HFFc6 (cell line): ENCODE measurements at regions not wholly inside any gene's neighbourhood (a gene's known extent, or its start where the extent isn't known, plus 50 kb on each side); places are given as distances from the start of the nearest gene placed in this dataset.
"Not testable (repeated sequence)": the region's sequence is repeated elsewhere in the genome, so short reads cannot be mapped to it uniquely, and the experiment has no call there.

Experiments used
- DNase-seq: peaks from one replicate; pipeline ENCODE4 v3.0.0-alpha.2; 2018
- H3K27ac Mint-ChIP-seq: 2 replicates; pipeline ENCODE4 v1.8.0; 2020; ENCODE audit warnings: mild to moderate bottlenecking, mixed read lengths
- H3K27me3 Mint-ChIP-seq: 2 replicates; pipeline ENCODE4 v1.8.0; 2021; ENCODE audit warnings: mild to moderate bottlenecking, moderate library complexity, mixed read lengths; ENCODE audit not compliant: insufficient read depth
- H3K36me3 Mint-ChIP-seq: 2 replicates; pipeline ENCODE4 v1.8.0; 2021; ENCODE audit warnings: low read depth, mixed read lengths
- H3K4me1 Mint-ChIP-seq: 2 replicates; pipeline ENCODE4 v1.8.0; 2020; ENCODE audit warnings: low read depth, mixed read lengths
- H3K4me3 Mint-ChIP-seq: 2 replicates; pipeline ENCODE4 v1.8.0; 2020; ENCODE audit warnings: mild to moderate bottlenecking, moderate library complexity, mixed read lengths
- H3K9me3 Mint-ChIP-seq: 2 replicates; pipeline ENCODE4 v1.8.0; 2020; ENCODE audit warnings: mild to moderate bottlenecking, mixed read lengths
- CTCF ChIP-seq: fragments of 200-600 bp; sonication (generic); IDR thresholded peaks from 2 replicates; pipeline ENCODE4 v1.5.0; 2021; ENCODE audit warnings: antibody characterized with exemption, mild to moderate bottlenecking

DNA sequence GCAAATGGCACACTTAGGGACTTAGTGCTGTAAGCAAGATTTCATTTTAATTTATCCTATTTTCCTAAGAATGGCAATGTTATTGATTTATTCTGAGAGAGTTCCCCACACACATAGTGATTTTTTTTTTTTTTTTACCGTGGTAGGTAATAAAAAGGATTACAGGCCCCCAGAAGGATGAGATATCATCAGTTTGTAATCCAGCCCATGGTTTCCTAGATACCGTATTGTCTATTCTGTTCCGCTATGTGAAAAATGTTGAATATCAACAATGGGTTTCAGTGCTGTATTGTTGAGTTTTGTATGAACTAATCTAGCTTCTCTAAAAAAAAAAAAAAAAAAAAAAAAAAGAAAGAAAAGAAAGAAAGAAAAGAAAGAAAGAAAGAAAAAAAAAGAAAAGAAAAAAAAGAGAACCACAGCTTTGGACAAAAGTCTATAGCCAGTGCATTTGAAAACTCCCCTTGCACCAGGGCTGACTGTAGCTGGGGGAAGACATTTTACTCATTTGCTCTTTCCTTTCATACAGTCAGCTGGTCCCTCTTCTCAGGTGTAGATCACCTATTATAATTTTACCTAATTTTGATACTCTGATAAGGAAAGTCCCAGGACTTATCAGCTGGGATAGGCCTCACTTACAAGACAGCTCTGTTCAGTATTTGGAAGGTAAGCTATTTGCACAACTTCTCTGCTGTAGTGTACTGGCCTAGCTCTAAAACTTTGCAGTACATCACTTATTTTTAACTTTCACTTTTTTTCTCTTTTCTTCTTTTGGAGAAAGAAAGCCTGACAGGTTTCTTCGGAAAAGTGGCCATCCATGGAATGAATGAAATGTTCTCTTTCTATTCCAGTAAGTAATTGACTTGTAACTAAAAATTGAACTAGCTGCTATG is 101.4 kb upstream of the SOX2 start:
- Mint-ChIP-seq H3K9me3 (peaks cover 17% of the 10 kb centered on the region), H3K27me3 (no peaks in the 10 kb centered on the region), H3K4me3 (no peak overlapping the region), H3K27ac (no peak overlapping the region), H3K4me1 (no peaks in the 10 kb centered on the region), H3K36me3 (no peaks in the 10 kb centered on the region)
- DNase-seq = no peak
- TF ChIP-seq CTCF = no peak

DNA sequence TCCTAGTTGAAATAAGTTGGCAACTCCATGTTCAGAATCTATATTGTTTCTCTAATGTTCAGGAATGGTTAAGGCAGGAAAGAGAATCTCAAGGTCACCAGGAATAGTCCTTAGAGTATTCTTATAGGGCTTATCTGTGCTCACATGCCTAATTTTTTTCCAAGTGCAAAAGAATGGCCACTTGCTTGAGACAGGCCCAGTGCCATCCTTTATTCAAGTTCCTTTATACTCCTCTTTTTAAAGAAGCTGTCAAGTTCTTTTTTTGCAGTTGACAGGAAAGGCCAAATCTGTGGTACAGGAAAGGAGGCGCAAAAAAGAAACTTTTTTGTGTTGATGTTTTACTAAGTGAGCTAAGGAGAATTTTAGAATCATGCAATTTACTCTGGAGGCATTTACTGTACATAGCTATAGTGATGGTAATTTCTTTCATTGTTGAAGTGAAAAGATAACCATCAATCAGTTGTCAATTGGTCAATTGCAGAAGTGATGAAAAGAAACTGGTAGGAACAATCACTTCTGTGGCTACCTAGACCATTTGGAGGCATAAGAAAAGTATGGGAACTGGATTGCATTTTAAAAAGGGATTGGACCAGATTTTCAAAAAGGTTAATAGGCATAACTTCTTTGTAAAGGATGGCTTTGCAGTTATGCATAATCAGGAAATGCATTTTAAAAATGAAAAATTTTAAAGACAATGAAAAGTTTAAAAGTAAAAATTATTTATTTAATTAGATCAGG is 102.5 kb upstream of the SOX2 start:
- H3K36me3 Mint-ChIP-seq = no peaks in the 10 kb centered on the region
- no peak overlapping the region for H3K4me3 Mint-ChIP-seq
- no peak for DNase-seq
- H3K27ac Mint-ChIP-seq = no peak overlapping the region
- H3K27me3 Mint-ChIP-seq = no peaks in the 10 kb centered on the region
- H3K4me1 Mint-ChIP-seq = no peaks in the 10 kb centered on the region
- TF ChIP-seq CTCF = no peak
- H3K9me3 Mint-ChIP-seq = peaks cover 17% of the 10 kb centered on the region

GRCh38 chr3:181604267-181604666 is 107.5 kb upstream of the SOX2 start:
- TF ChIP-seq CTCF = no peak
- Mint-ChIP-seq H3K27me3 (no peaks in the 10 kb centered on the region), H3K9me3 (peaks cover 21% of the 10 kb centered on the region), H3K27ac (no peak overlapping the region), H3K4me1 (no peaks in the 10 kb centered on the region), H3K4me3 (no peak overlapping the region), H3K36me3 (no peaks in the 10 kb centered on the region)
- DNase-seq = no peak

- no peak overlapping the region for H3K4me3 Mint-ChIP-seq
- H3K9me3 Mint-ChIP-seq = peaks cover 48% of the 10 kb centered on the region
- no peaks in the 10 kb centered on the region for H3K36me3 Mint-ChIP-seq
- no peak overlapping the region for H3K27ac Mint-ChIP-seq
- DNase-seq = no peak
- no peak for TF ChIP-seq CTCF
- no peaks in the 10 kb centered on the region for H3K27me3 Mint-ChIP-seq
- H3K4me1 Mint-ChIP-seq = no peaks in the 10 kb centered on the region
These were observed 115.6 kb upstream of the SOX2 start for GRCh38 chr3:181596126-181596525.

DNA sequence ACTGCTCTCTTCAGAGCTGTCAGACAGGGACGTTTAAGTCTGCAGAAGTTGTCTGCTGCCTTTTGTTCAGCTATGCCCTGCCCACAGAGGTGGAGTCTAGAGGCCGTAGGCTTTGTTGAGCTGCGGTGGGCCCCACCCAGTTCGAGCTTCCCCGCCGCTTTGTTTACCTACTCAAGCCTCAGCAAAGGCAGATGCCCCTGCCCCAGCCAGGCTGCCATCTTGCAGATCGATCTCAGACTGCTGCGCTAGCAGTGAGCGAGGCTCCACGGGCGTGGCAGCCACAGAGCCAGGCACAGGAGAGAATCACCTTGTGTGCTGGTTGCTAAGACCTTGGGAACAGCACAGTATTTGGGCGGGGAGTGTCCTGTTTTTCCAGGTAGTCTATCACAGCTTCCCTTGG is 120.8 kb upstream of the SOX2 start:
- H3K4me1 Mint-ChIP-seq, H3K27ac Mint-ChIP-seq, H3K36me3 Mint-ChIP-seq, H3K4me3 Mint-ChIP-seq, DNase-seq, H3K27me3 Mint-ChIP-seq: not testable (repeated sequence)
- H3K9me3 Mint-ChIP-seq = peaks cover 55% of the 10 kb centered on the region

DNA sequence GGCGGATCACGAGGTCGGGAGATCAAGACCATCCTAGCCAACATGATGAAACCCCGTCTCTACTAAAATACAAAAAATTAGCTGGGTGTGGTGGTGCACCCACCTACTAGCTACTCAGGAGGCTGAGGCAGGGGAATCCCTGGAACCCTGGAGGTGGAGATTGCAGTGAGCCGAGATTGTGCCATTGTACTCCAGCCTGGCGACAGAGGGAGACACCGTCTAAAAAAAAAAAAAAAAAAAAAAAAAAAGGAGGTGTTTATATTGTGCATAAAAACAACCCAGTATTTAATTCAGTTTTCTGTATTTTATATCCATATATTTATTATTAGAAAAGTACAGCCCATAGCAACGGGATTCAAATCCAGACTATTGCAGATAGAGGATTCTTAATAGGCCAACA is 129.1 kb upstream of the SOX2 start:
- Mint-ChIP-seq H3K4me1 (no peaks in the 10 kb centered on the region), H3K4me3 (no peak overlapping the region), H3K27ac (no peak overlapping the region), H3K9me3 (peaks cover 37% of the 10 kb centered on the region), H3K36me3 (no peaks in the 10 kb centered on the region), H3K27me3 (no peaks in the 10 kb centered on the region)
- no peak for DNase-seq
- no peak for TF ChIP-seq CTCF
